Fibroblast of the aortic adventitia (primary cell): ENCODE measurements at regions not wholly inside any gene's neighbourhood (a gene's known extent, or its start where the extent isn't known, plus 50 kb on each side); places are given as distances from the start of the nearest gene placed in this dataset.
A peak's percentile ranks its signal among the peaks of the same experiment; 100 is the strongest.

Experiments used
- DNase-seq: peaks from one replicate; pipeline ENCODE4 v3.0.0-alpha.2; 2010; ENCODE audit warnings: low read depth
- H3K4me3 ChIP-seq: 2 replicates; pipeline ENCODE4 v1.5.1; 2011; ENCODE audit warnings: low read depth, mild to moderate bottlenecking, control low read depth, low read length, moderate library complexity
- TF ChIP-seq, protein P1 (sequence below): IDR thresholded peaks from 2 replicates; pipeline ENCODE4 v1.5.1; 2011; ENCODE audit warnings: mild to moderate bottlenecking, low read length, control low read depth, inconsistent platforms; ENCODE audit not compliant: insufficient read depth

DNA sequence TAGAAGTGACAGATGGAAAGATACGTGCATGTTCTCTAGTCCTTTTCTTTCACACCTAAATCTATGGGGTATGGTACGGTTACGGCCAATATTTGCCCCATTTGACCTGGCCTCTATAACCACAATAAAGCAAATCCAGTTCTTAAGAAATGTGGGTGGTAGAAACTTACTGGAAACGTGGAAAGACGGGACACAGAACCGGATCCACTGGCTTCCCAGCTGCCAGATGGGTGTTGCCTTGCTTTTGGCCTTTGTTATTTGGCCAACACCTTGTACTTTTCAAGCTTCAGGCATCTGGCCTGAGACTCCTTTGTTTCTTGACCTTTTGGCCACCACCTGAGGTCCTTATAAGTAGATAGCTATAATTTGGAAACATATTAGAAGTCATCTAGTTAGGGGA lies 635.9 kb downstream of the SLC4A3 start:
- TF ChIP-seq, protein P1, sequence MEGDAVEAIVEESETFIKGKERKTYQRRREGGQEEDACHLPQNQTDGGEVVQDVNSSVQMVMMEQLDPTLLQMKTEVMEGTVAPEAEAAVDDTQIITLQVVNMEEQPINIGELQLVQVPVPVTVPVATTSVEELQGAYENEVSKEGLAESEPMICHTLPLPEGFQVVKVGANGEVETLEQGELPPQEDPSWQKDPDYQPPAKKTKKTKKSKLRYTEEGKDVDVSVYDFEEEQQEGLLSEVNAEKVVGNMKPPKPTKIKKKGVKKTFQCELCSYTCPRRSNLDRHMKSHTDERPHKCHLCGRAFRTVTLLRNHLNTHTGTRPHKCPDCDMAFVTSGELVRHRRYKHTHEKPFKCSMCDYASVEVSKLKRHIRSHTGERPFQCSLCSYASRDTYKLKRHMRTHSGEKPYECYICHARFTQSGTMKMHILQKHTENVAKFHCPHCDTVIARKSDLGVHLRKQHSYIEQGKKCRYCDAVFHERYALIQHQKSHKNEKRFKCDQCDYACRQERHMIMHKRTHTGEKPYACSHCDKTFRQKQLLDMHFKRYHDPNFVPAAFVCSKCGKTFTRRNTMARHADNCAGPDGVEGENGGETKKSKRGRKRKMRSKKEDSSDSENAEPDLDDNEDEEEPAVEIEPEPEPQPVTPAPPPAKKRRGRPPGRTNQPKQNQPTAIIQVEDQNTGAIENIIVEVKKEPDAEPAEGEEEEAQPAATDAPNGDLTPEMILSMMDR: no peak
- DNase-seq: no peak
- H3K4me3 ChIP-seq: no peak overlapping the region

DNA sequence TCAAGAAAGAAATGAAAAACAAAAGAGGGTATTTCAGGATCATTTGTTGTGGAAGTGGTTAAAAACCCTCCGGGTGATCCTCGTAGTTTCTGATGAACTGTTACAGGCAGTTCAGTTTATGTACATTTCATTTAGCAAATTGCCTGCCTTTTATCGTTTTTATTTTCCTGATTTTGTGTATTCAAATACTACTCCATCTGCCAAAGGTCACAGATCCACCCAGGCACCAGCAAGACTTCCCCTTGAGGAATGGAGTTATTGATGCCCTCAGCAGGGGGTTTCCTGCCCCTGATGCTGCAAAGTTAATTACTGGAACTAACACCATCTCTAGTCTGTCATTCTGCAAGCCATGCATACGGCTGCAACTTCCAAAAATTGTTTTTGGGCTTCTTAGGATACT lies 641.9 kb downstream of the SLC4A3 start:
- H3K4me3 ChIP-seq: no peak overlapping the region
- DNase-seq: no peak
- TF ChIP-seq, protein P1: no peak

DNA sequence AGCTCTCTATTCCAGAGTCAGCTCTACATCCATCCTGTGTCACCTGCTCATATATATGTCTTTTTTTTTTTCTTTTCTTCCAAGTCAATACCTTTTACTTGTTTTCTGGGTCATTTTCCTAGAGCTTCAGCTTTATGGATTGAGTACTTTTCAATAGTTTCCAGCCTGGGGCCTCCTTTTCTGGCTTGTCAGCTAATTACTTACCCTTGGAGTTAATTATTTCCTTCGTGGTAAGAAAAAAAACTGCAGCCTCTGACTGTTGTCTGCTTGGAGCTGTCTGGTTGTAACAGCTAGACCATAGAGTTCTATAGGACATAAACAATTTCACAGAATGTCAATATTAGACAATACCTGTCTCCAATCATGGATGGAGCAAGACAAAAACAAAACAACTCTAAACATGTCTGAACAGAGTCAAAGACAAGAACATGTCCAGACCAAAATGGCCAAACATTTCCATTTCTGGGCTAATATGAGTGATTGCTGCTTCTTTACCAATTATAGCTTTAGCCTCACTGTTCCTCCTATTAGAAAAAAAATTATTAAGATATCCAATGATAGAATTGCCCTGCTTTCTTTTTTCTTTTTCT lies 643.1 kb downstream of the SLC4A3 start:
- DNase-seq: no peak
- no peak overlapping the region for H3K4me3 ChIP-seq
- TF ChIP-seq, protein P1: no peak

DNA sequence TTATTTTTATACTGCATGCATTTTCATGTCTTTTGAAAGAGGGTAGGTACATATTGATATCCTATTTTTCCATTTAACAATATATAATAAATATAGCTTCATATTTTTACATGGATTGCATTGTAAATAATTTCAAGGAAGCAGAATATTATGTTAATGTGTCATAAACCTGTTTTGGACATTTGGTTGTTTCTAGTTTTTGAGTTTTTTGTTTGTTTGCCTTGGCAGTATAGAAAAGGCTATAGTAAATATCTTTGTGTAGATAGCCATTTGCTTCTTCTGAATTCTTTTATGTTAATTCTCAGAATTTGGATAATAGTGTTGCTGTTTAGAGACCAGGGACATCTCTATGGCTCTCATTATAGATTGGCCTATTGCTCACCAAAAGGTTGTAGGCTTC lies 645.2 kb downstream of the SLC4A3 start:
- H3K4me3 ChIP-seq: no peak overlapping the region
- DNase-seq: no peak
- TF ChIP-seq, protein P1: no peak

DNA sequence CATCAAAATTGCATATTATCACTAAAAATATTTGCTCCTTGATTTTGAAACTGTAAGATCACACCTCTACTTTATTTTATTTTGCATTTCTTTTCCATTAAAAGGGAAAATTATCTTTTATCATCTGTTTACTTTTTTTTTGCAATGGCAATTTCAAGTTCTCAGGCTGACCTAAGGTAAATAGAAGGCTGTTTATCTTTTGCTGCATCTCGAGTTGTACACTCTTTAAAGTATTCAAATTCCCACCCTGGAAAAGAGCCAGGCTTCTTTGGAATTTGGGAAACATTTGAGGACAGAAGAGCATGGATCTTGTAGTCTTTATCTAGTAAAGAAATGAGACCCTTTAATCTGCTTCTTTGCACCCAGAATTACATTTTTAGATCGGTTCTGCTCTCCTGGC lies 645.7 kb downstream of the SLC4A3 start:
- TF ChIP-seq, protein P1: no peak
- no peak for DNase-seq
- H3K4me3 ChIP-seq: no peak overlapping the region

DNA sequence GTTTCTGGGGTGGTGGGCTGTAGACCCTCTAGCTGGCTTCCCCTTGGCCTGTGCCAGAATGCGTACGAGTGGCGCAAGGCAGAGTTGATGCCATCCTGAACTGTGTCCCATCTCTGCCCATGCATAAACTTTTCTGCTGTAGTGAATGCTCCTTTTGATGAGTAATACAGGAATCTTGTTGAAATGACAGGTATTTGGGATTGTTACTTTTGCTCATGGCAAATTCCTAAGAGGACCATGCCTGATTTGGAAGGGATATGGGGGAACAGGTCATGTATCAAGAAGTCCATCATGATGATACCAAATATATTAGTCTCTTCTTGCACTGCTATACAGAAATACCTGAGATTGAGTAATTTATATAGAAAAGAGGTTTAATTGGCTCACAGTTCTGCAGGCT lies 648.0 kb downstream of the SLC4A3 start:
- DNase-seq: peak; percentile 21

More for the DNA sequence above, 648.0 kb downstream of the SLC4A3 start:
- TF ChIP-seq, protein P1: no peak
- no peak overlapping the region for H3K4me3 ChIP-seq
